AG09319 (cell line): ENCODE measurements at regions not wholly inside any gene's neighbourhood (a gene's known extent, or its start where the extent isn't known, plus 50 kb on each side); places are given as distances from the start of the nearest gene placed in this dataset.

Source experiments
- DNase-seq: peaks from one replicate; pipeline ENCODE4 v3.0.0-alpha.2; 2010; ENCODE audit warnings: low read depth; ENCODE audit errors: extremely low read depth
- TF ChIP-seq, protein P1 (sequence below): IDR thresholded peaks from 2 replicates; pipeline ENCODE4 v1.5.1; 2011; ENCODE audit warnings: low read depth, mild to moderate bottlenecking, inconsistent platforms, low read length, moderate library complexity

DNA sequence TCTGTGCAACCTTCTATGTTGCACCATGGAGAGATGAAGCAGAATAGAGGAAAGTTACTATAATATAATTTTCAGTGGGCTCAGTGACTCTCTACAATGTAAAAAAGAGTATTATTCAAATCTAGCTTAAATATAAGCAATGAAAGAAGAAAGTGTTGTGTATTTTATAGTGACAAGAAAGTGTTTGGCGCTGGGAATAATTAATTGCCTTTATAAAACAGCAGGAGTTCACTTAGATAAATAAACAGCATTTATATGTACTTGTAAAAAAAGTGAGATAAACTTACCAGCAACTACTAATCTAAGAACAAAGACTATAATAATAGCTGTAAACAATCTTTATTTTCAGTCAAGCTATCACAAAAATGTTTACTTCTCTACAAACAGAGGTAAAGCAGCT is 488.9 kb upstream of the PCDH10 start:
- TF ChIP-seq, protein P1, sequence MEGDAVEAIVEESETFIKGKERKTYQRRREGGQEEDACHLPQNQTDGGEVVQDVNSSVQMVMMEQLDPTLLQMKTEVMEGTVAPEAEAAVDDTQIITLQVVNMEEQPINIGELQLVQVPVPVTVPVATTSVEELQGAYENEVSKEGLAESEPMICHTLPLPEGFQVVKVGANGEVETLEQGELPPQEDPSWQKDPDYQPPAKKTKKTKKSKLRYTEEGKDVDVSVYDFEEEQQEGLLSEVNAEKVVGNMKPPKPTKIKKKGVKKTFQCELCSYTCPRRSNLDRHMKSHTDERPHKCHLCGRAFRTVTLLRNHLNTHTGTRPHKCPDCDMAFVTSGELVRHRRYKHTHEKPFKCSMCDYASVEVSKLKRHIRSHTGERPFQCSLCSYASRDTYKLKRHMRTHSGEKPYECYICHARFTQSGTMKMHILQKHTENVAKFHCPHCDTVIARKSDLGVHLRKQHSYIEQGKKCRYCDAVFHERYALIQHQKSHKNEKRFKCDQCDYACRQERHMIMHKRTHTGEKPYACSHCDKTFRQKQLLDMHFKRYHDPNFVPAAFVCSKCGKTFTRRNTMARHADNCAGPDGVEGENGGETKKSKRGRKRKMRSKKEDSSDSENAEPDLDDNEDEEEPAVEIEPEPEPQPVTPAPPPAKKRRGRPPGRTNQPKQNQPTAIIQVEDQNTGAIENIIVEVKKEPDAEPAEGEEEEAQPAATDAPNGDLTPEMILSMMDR, result no peak
- no peak for DNase-seq

DNA sequence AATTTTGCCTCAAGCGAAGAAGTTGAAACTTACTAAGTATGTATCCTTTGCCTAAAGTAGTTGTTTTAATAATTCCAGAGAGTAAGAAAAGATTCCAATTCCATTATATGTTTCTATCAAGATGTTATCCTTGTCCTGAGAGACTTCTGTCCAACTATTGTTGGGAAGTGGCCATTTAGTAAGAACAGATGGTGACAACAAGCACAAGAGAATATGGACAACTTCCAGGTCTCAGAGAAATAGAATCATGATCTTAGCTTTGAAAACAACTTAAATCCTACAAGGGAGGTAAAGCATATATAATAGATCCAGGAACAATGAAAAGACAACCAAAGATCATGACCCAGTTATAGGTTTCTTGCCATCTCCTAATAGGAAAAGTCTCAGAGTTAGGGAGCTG is 486.6 kb upstream of the PCDH10 start:
- TF ChIP-seq, protein P1, result no peak
- no peak for DNase-seq

DNA sequence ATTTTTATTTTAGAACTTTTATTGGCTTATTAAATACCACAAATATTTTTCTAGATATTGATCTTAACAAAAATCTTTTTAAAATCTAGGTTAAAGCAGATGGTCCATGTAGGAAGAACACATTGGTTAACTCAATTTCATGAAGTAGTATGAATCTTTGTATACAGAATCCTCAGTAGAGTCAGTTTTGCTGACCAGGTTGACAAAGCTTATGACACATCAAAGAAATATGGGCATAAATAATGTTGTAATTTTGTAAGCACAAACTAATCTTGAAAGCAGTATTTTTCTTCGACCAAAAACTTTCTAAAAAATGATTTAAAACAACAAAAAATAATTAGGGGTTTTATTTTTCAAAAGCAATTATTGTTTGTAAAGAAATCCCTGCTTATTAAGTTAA is 479.3 kb upstream of the PCDH10 start:
- TF ChIP-seq, protein P1, result no peak
- no peak for DNase-seq

DNA sequence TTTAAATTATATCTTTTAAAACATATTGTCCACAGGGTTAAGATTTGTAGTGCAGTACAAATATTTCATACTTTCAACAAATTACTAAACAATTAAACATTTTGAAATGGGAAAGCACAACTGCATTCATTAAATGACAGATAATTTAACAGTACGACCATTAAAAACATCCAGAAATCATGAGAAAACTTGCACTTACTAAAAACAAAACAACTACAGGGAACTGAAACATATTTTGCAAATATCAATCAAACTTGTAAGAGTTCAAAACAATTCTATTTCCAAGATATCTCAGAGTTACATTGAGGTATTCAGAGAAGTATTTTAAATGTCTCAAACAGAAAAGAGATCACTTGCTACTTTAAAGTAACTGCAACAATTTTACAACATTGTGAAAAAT is 478.5 kb upstream of the PCDH10 start:
- DNase-seq, result no peak
- TF ChIP-seq, protein P1, result no peak

DNA sequence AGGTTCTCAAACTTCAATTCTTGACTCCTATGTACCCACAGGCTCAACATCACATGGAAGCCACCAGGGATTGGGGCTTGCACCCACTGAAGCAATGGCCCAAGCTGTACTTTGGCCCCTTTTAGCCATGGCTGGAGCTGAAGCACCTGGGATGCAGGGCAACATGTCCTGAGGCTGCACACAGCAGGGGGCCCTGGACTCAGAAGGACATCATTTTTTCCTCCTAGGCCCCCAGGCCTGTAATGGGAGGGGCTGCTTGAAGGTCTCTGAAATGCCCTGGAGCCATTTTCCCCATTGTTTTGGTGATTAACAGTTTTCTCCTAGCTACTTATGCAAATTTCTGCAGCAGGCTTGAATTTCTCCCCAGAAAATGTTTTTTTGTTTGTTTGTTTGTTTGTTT is 465.1 kb upstream of the PCDH10 start:
- TF ChIP-seq, protein P1, result no peak
- no peak for DNase-seq

DNA sequence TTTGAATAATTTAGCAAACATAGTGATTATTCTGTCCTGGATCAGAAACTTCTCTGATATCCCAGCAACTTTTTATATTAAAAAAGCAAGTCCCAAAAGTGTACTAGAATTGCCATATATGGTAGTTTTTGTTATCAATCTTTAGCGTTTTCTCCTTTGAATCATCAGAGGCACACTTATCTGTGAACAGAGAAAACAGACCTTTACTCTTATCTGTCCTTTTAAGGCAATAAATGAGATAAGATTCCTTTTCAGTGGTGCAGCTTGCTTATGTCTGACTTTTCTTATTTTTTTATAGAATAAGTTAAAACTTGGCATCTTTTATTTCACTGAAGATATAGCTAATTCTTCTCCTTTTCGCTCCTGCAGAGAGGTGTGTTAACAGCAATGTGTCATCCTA is 458.1 kb upstream of the PCDH10 start:
- TF ChIP-seq, protein P1, result no peak
- DNase-seq, result no peak

DNA sequence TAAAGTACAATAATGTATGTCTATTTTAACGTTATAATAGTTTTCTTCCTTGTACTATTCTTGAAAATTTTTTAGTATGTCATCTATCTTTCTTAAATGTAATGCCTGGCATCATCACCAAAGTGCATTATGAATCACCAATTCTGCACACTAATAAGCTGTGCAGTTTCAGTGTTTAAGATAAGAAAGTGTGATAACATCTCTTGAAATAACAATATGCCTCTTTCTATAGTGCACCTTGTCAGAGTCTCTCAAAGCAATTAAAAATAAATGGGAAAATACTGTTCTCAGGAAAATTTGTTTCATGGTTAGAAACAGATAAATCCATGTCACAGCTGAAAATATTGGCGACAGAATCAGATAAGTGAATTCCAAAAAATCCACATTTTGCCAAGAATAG is 457.4 kb upstream of the PCDH10 start:
- DNase-seq, result no peak
- TF ChIP-seq, protein P1, result no peak
